GM23248 (cell line): ENCODE measurements at regions not wholly inside any gene's neighbourhood (a gene's known extent, or its start where the extent isn't known, plus 50 kb on each side); places are given as distances from the start of the nearest gene placed in this dataset.

Source experiments
- EZH2 ChIP-seq: fragments of 200-600 bp; sonication (generic); IDR thresholded peaks from 2 replicates; pipeline ENCODE4 v1.6.1; 2018; ENCODE audit warnings: antibody characterized with exemption, mild to moderate bottlenecking; ENCODE audit not compliant: insufficient read depth, poor library complexity, severe bottlenecking
- EZH2phosphoT487 ChIP-seq: fragments of 200-600 bp; sonication (generic); IDR thresholded peaks from 2 replicates; pipeline ENCODE4 v1.6.1; 2018; ENCODE audit warnings: antibody characterized with exemption, moderate library complexity, mild to moderate bottlenecking, low read depth; ENCODE audit not compliant: insufficient read depth

GRCh38 chr17:65404761-65405160 is 156.7 kb downstream of the AXIN2 start:
- no peak for TF ChIP-seq EZH2
- TF ChIP-seq EZH2phosphoT487 = no peak
